ENCODE measurements at regions not wholly inside any gene's neighbourhood (a gene's known extent, or its start where the extent isn't known, plus 50 kb on each side); places are given as distances from the start of the nearest gene placed in this dataset.

- DNase-seq, result no peak
These were observed 57.0 kb upstream of the LMX1B start for GRCh38 chr9:126556560-126557250.

GRCh38 chr9:126558051-126558665 lies 55.6 kb upstream of the LMX1B start:
- DNase-seq, result peak; percentile 34

- DNase-seq, result no peak
These were observed 54.4 kb upstream of the LMX1B start for GRCh38 chr9:126559296-126559695.

- DNase-seq, result no peak
These were observed 52.1 kb upstream of the LMX1B start for GRCh38 chr9:126561582-126561981.

GRCh38 chr9:126563556-126563955 lies 50.2 kb upstream of the LMX1B start:
- DNase-seq, result no peak
